D341Med (cell line): ENCODE measurements at regions not wholly inside any gene's neighbourhood (a gene's known extent, or its start where the extent isn't known, plus 50 kb on each side); places are given as distances from the start of the nearest gene placed in this dataset.
A peak's percentile ranks its signal among the peaks of the same experiment; 100 is the strongest.

ENCODE experiments used
- DNase-seq: peaks from one replicate; pipeline ENCODE4 v3.0.0; 2012; ENCODE audit warnings: low spot score

DNA sequence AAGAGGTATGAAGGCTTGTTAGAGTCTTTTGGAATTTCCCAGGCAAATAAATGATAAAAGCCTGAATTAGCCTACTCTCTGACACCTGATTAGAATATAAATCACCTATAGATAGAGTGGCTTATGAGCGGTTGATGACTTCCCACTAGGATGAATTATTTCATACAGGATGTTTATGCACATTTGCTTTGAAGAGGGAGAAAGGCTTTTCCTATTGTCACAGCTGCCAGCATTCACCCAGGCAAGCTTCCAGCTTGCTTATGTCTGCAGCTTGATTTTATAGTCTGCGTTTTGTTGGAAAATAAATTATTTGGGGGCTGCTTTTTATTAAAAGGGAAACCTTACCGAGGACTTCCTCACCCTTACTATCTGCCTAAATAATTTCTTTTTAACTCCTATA, 51.3 kb upstream of the EIF2S2 start:
- no peak for DNase-seq

DNA sequence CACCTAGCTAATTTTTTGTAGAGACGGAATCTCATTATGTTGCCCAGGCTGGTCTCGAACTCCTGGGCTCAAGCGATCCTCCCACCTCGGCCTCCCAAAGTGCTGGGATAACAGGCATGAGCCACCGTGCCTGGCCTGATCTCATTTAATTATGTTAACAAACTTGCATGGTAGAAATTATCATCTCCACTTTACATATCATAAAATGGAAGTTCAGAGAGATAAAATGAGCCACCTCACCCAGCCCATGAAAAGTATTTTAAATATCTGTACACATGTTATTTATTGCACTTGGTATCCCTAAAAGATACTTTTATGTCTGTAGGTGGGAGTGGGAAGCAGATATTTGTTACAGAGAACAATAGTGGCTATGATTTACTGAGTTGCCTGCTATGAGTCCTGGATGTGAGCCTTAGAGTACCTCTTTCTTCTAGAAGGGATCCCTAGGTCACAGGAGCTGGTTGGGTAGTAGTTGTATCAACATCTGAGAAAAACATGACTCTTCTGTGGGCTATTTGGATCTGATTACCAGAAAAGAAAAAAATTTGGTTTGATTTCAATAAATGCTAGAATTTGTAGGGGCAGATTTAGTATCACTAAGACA, 52.4 kb upstream of the EIF2S2 start:
- DNase-seq, result no peak

DNA sequence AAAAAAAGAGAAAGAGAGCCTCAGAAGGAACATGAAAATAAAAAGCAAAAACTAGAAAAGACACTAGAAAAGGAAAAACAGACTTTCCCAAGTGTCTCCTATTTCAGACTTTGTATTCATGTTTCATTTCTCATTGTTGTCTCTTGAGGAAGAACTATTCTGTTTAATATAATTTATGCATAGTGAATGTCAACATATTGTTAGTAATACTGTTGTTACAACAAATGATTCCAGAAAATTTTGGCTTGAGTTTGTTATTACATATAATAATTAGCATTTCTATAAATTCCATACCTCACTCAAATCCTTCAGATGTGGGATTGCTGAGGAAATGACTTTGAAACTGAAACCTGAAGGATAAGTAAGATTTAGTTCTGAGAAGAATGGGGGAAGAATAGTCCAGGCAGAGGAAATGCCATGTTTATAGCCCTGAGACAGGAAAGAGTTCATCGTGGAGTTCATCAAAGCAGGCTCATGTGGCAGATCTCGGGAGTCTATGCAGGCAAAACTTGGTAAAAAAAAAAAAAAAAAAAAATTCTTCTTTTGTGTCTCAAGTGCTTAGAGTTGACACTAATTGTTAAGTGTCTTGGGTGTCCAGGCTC, 53.1 kb upstream of the EIF2S2 start:
- no peak for DNase-seq

DNA sequence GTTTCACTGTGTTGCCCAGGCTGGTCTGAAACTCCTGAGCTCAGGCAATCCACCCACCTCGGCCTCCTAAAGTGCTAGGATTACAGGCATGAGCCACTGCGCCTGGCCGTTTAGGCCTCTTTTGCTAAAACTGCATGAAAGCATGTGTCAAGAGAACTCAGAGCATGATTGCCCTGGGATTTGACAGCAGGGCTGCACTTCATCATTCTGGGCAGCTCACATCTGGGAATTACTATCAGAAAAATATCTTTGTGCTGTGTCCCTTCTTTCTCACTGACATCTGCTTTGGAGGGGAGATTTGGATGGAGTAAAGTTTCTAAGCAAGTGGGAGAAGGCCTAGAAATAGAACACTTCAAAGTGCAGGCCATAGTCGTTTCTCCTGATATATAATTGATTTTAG, 59.6 kb upstream of the EIF2S2 start:
- no peak for DNase-seq

DNA sequence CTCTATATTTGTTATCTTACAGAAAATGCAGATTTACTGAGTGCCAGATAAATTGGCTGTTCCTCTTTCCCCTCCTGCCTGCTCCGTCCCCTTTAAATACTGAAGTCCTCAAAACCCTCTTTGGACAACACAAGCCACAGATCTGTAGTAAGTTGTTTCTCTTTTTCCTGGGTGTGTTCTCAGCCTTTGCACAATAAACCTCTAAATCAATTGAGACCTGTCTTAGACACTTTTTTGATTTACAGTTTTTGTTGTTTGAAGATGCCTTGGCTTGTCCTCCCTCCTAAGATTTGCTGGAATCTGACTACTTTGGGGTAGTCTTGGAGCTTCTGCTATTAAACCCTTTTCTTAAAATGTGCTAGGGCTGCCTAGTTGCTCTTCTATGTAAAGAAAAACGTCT, 60.9 kb upstream of the EIF2S2 start:
- no peak for DNase-seq

DNA sequence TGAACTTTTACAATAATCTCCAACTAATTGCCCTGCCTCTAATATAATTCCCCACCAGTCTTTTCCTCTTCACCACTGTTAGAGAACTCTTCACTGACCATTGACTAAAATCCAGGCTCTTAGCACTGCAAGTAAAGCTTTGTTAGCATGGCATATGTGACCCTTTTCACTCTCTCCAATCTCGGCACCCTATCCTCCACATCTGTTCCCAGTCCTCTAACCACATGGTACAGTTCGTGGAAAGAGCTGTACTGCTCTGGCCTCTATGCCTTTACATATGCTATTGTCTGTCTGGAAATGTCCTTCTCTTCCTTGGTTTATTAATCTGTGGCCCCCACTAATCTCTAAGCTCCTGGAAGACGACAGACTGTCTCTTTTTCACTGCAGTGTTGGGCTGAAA, 63.0 kb upstream of the EIF2S2 start:
- DNase-seq, result no peak

DNA sequence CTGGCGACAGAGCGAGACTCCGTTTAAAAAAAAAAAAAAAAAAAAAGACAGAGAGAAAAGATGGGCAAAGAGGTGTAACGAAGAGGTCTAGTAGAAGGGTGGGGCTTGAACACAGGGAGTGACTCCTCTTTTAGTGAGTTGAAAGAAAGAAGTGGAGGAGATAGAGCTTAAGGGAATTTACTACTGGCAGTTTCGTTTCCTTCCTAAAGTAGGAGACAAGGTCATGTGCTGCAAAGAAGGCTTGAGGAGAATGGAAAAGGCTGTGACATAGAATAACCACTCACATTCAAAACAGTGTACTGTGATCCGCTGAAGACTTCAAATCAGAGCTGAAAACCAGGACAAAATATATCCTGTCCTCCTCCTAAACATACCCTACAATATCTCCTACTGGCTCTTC, 63.8 kb upstream of the EIF2S2 start:
- no peak for DNase-seq

DNA sequence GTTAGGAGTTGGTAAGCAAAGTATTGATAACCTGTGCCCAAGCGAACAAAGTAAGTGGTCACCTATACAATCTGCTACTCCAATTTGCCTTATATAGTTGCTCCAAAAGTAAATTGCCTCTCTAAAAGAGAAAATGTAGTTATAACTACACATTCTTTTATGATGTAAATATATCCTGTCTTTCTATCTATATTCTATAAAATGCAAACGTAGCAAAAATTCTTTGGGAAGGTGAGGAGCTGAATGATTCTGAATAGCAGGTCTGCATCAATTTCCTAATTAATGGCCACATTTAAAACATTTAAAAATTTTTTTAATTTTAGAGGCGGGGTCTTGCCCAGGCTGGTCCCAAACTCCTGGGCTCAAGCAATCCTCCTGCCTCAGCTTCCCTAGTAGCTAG, 64.2 kb upstream of the ASIP start:
- no peak for DNase-seq

DNA sequence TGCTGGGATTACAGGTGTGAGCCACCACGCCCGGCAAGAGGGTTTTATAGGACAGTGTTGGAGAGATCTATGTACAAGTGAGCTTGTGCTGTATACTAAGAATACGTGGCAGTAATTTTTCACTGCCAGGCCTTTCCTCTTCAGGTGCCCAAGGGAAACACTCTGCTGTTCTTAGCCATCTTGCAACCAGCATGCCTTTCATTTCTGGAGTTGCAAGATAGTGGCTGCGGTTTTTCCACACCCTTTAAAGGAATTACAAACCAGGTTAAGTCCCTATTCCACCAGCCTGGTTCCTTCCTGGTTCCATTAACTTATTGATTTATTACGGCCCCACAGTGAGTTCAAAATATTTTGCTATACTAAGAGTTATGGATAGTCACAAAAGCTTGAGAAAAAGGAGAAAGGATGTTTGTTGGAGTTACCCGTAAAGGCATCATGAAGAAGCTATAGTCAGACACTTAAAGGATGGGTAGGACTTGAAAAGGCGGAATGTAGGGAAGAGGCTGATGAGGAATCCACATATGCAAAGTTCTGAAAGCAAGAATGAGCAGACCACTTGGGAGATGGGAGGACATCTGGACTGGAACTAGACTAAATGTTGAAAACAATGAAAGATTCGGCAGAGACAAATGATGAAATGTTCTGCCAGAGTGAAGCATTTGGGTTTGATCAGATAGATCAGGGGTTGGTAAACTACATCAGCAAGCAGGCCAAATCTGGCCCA, 61.4 kb upstream of the ASIP start:
- DNase-seq, result no peak

DNA sequence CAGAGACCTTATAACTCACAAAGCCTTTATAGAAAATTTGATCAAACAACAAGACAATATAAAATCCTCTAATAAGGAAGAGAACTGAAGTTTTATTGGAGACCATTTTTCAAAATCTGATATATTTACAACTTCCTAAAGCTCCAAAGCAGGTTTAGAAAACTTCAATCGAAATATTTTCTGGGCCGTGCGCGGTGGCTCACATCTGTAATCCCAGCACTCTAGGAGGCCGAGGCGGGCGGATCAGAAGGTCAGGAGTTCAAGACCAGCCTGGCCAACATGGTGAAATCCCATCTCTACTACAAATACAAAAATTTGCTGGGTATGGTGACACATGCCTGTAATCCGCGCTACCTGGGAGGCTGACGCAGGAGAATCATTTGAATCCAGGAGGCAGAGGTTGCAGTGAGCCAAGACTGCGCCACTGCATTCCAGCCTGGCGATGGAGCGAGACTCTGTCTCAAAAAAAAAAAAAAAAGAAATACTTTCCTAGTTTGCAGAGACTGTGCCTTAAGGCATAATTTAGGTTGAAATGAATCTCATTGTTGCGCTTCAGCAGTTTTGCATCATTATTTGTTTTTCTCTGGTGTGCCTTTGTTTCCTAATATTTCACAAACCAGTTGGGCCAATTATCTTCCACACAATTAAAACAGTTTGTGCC, 60.6 kb upstream of the ASIP start:
- DNase-seq, result no peak

DNA sequence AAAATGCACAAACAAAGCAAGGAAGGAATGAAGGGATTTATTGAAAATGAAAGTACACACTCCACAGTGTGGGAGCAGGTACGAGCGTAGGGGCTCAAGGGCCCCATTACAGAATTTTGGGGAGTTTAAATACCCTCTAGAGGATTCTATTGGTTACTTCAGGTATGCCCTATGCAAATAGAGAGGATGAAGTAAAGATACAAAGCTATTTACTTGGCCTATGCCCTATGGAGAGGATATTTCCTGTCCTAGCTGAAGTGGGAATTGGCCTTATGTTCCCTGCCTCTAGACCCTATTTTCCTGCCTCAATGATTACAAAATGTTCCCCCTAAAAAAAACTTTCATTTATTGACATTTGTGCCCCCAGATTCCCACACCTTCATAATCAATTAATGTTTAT, 59.7 kb upstream of the ASIP start:
- no peak for DNase-seq

DNA sequence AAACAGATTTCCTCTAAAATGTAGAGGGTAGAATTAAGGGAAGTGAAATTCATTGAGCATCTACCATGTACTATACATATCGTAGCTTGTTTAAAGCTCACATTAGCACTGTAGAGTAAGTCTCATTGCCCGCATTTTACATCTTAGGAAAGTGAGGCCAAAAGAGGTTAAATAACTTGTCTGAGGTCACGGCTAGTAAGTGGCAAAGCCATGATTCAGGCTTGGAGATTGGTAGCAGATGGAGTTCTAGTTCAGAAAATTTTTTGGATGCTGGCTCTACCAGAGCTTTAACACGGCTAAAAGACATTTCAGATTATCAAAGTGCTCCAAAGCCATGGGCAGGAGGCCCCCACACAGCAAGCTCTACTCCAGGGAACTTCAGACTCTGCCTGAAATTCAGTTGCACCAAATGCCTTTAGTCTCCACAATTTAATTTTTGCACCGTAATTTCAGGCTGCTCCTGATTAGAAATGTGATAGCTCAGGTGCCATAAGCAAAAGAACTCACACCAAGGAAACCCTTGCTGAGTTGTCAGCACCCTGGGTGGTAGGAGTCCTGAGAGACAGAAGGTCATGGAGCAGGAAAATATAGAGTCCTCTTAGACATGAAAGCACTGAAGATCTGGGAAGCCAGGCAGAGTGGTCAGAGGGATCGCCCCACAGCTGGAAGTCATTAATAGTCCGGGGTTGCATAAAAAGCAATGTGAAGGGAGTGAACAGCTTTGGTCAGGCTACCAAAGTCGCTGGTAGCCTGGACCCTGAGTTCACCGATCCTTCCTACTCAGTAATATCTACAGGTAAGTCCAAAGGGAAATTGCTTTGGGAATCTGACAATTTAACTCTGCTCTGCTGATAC, 55.2 kb upstream of the ASIP start:
- no peak for DNase-seq

DNA sequence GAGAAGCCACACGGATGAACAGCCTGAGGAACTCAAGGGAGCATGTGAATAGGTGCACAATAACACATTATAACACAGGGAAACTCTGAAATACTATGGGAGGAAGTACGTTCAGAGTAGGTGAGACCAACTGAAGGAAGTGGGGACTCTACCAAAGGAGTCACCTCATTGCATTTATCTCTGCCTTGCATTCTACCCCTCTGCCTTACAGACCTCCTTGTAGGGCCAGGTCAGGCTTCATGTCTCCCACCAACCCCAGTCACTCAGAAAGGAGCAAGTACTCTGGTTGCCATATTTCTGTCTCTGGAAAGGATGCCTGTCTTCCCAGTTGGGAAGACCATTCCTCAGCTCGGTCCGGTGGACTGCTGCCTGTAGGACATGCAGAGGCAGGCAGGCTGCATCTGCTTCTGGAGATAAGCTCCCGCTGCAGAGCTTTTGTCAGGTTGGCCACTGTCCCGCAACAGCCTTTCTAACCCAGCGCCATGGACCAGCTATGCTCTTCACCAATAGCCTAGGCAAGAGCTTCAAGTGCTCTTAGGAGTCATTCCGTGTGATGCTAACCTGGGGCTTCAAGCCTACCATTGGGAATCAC, 51.6 kb upstream of the ASIP start:
- DNase-seq, result no peak

DNA sequence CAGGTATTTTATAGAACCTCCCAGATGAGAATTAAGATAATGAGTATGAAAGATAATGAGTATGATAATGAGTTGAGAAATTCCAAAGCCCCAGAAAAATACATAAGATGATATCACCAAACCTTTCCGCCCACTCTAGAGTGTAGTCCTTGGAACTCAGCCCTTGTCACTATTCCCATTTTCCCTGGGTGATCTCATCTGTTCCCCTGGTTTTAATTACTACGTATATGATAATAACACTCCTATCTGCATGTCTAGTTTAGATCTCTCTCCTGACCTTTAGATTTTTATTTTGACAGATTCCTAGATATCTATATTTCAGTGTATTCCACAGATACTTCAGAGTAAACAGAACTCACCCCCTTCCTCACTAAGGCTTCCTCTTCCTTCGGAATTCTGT, 51.0 kb upstream of the ASIP start:
- DNase-seq, result no peak

DNA sequence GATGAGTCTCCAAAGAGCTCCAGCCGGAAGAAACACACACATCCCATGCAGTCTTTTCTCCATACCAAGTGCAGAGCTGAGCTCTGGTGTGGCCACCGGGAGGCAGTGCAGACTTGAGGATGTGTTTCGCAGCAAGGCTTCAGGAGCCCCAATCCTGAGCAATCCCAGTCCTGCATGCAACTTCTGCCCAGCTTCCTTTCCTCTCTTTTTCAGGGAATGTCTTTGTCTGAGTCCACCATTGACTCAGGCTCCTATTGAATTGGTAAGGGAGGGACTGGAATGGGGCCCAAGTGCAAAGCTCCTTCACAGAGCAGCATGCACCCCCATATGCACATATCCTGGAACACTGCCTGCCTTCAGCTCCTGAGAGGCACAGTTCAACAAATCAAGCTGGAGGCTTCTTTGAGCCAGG, 50.5 kb upstream of the ASIP start:
- DNase-seq, result peak; percentile 87
